Vagina (tissue), 2 donors: ENCODE measurements at regions not wholly inside any gene's neighbourhood (a gene's known extent, or its start where the extent isn't known, plus 50 kb on each side); places are given as distances from the start of the nearest gene placed in this dataset.
"Not testable (repeated sequence)": the region's sequence is repeated elsewhere in the genome, so short reads cannot be mapped to it uniquely, and the experiment has no call there.

Source experiments
- POLR2A ChIP-seq, 2 donors: fragments of 450-650 bp; IDR thresholded peaks; one replicate each; pipeline ENCODE4 v1.6.1; 2017; ENCODE audit warnings: antibody characterized with exemption in 2 of 2, mild to moderate bottlenecking in 2 of 2, moderate library complexity in 2 of 2
- POLR2AphosphoS5 ChIP-seq, 2 donors: sonication (generic); formaldehyde crosslinking; IDR thresholded peaks; one replicate each; pipeline ENCODE4 v1.9.0; 2017; ENCODE audit warnings: antibody characterized with exemption in 2 of 2, mild to moderate bottlenecking in 2 of 2, low read depth in 1 of 2; ENCODE audit not compliant: insufficient read depth in 1 of 2
- TF ChIP-seq, protein P1 (sequence below), 3 experiments: fragments of 450-650 bp in 2 of 3; fragments of 200-600 bp in 1 of 3; sonication (generic) in 1 of 3; IDR thresholded peaks; one replicate each; pipeline ENCODE4 v1.5.1; 2017 to 2019; ENCODE audit warnings: antibody characterized with exemption in 3 of 3, mild to moderate bottlenecking in 2 of 3, moderate library complexity in 2 of 3

DNA sequence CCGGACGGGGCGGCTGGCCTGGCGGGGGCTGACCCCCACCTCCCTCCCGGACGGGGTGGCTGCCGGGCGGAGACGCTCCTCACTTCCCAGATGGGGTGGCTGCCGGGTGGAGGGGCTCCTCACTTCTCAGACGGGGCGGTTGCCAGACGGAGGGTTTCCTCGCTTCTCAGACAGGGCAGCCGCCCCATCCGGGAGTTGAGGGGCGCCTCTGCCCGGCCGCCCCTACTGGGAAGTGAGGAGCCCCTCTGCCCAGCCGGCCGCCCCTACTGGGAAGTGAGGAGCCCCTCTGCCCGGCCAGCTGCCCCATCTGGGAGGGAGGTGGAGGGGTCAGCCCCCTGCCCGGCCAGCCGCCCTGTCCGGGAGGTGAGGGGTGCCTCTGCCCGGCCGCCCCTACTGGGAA lies 761.1 kb upstream of the SPRY2 start:
- TF ChIP-seq, protein P1, sequence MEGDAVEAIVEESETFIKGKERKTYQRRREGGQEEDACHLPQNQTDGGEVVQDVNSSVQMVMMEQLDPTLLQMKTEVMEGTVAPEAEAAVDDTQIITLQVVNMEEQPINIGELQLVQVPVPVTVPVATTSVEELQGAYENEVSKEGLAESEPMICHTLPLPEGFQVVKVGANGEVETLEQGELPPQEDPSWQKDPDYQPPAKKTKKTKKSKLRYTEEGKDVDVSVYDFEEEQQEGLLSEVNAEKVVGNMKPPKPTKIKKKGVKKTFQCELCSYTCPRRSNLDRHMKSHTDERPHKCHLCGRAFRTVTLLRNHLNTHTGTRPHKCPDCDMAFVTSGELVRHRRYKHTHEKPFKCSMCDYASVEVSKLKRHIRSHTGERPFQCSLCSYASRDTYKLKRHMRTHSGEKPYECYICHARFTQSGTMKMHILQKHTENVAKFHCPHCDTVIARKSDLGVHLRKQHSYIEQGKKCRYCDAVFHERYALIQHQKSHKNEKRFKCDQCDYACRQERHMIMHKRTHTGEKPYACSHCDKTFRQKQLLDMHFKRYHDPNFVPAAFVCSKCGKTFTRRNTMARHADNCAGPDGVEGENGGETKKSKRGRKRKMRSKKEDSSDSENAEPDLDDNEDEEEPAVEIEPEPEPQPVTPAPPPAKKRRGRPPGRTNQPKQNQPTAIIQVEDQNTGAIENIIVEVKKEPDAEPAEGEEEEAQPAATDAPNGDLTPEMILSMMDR (IDR thresholded peaks at IDR 0.05), result not testable (repeated sequence)
- not testable (repeated sequence) for TF ChIP-seq POLR2AphosphoS5 (IDR thresholded peaks at IDR 0.05; ENCODE audit: insufficient read depth in 1 of 2, low read depth in 1 of 2); POLR2A (IDR thresholded peaks at IDR 0.05)
